Upper lobe of right lung (tissue), 1 donor: ENCODE measurements at regions not wholly inside any gene's neighbourhood (a gene's known extent, or its start where the extent isn't known, plus 50 kb on each side); places are given as distances from the start of the nearest gene placed in this dataset.

ENCODE experiments used
- ATAC-seq: fragments of 200-7000 bp; cut with Tn5 transposase; one replicate; pipeline ENCODE4 v1.9.1; 2020; ENCODE audit warnings: mild to moderate bottlenecking, moderate library complexity
- DNase-seq: peaks from one replicate; pipeline ENCODE4 v3.0.0-alpha.2; 2020
- H3K27ac ChIP-seq: fragments of 200-600 bp; one replicate; pipeline ENCODE4 v1.8.0; 2022
- H3K27me3 ChIP-seq: fragments of 200-600 bp; one replicate; pipeline ENCODE4 v1.8.0; 2022; ENCODE audit warnings: mild to moderate bottlenecking
- H3K36me3 ChIP-seq: fragments of 200-600 bp; one replicate; pipeline ENCODE4 v1.8.0; 2022
- H3K4me1 ChIP-seq: fragments of 200-600 bp; one replicate; pipeline ENCODE4 v1.8.0; 2022
- H3K4me3 ChIP-seq: fragments of 200-600 bp; one replicate; pipeline ENCODE4 v1.8.0; 2022; ENCODE audit warnings: mild to moderate bottlenecking
- H3K9me3 ChIP-seq: fragments of 200-600 bp; one replicate; pipeline ENCODE4 v1.8.0; 2022
- CTCF ChIP-seq: fragments of 200-600 bp; IDR thresholded peaks from one replicate; pipeline ENCODE4 v1.8.0; 2022; ENCODE audit warnings: antibody characterized with exemption
- intact Hi-C: fragments of 100-400 bp; cut with DNase I; formaldehyde crosslinking; loops from one replicate; pipeline ENCODE4 v1.11.0; 2022
- donor health status: DM: no; HTN: yes; CAD: no; lungs with severe emphysema.

GRCh38 chr10:120382360-120382759 is 74.7 kb upstream of the PLPP4 start:
- no peak for TF ChIP-seq CTCF
- H3K27ac ChIP-seq = no peak overlapping the region
- intact Hi-C loops = no loop called here
- ATAC-seq (no peak), DNase-seq (no peak)
- H3K4me1 ChIP-seq = no peaks in the 10 kb centered on the region
- no peaks in the 10 kb centered on the region for H3K27me3 ChIP-seq
- H3K9me3 ChIP-seq = no peaks in the 10 kb centered on the region
- H3K4me3 ChIP-seq = no peak overlapping the region
- no peaks in the 10 kb centered on the region for H3K36me3 ChIP-seq

- DNase-seq (no peak), ATAC-seq (no peak)
- Histone ChIP-seq H3K9me3 (no peaks in the 10 kb centered on the region), H3K36me3 (no peaks in the 10 kb centered on the region), H3K4me1 (no peaks in the 10 kb centered on the region), H3K27me3 (no peaks in the 10 kb centered on the region), H3K4me3 (no peak overlapping the region), H3K27ac (no peak overlapping the region)
- intact Hi-C loops = no loop called here
- TF ChIP-seq CTCF = no peak
Observed at GRCh38 chr10:120385992-120386391, 71.0 kb upstream of the PLPP4 start.

- Histone ChIP-seq H3K9me3 (no peaks in the 10 kb centered on the region), H3K4me3 (no peak overlapping the region), H3K27ac (no peak overlapping the region), H3K4me1 (no peaks in the 10 kb centered on the region), H3K36me3 (no peaks in the 10 kb centered on the region), H3K27me3 (no peaks in the 10 kb centered on the region)
- intact Hi-C loops = no loop called here
- ATAC-seq (no peak), DNase-seq (no peak)
- no peak for TF ChIP-seq CTCF
Observed at GRCh38 chr10:120386896-120387295, 70.1 kb upstream of the PLPP4 start.

- Histone ChIP-seq H3K9me3 (no peaks in the 10 kb centered on the region), H3K27ac (no peak overlapping the region)
- ATAC-seq = no peak
Observed at GRCh38 chr10:120387326-120387725, 69.7 kb upstream of the PLPP4 start.

GRCh38 chr10:120392245-120392644 is 64.8 kb upstream of the PLPP4 start:
- intact Hi-C loops = no loop called here
- ATAC-seq = no peak
- H3K4me1 ChIP-seq = no peaks in the 10 kb centered on the region

More at GRCh38 chr10:120387326-120387725, 69.7 kb upstream of the PLPP4 start:
- Histone ChIP-seq H3K36me3 (no peaks in the 10 kb centered on the region), H3K4me1 (no peaks in the 10 kb centered on the region), H3K4me3 (no peak overlapping the region), H3K27me3 (no peaks in the 10 kb centered on the region)
- intact Hi-C loops = no loop called here
- DNase-seq = no peak
- TF ChIP-seq CTCF = no peak

More at GRCh38 chr10:120392245-120392644, 64.8 kb upstream of the PLPP4 start:
- Histone ChIP-seq H3K27ac (no peak overlapping the region), H3K36me3 (no peaks in the 10 kb centered on the region), H3K27me3 (no peaks in the 10 kb centered on the region), H3K9me3 (no peaks in the 10 kb centered on the region), H3K4me3 (no peak overlapping the region)
- no peak for TF ChIP-seq CTCF
- DNase-seq = no peak
